ENCODE measurements at regions not wholly inside any gene's neighbourhood (a gene's known extent, or its start where the extent isn't known, plus 50 kb on each side); places are given as distances from the start of the nearest gene placed in this dataset.

- intact Hi-C loops (cut with DNase I): no loop called here
- no peaks in the 10 kb centered on the region for H3K4me1 ChIP-seq (ENCODE audit: control insufficient read depth in 1 of 2, insufficient read depth in 2 of 2, low read length in 2 of 2)
- no peaks in the 10 kb centered on the region for H3K27me3 ChIP-seq (ENCODE audit: control insufficient read depth in 1 of 2, insufficient read depth in 2 of 2, low read length in 1 of 2)
- ATAC-seq (ENCODE audit: low FRiP score): no peak
- DNase-seq: no peak
- WGBS, 2 donors: 76 to 80% methylated on average over 4 of the region's 4 CpGs
- H3K27ac ChIP-seq (ENCODE audit: low read depth in 1 of 2, low read length in 2 of 2): no peak overlapping the region
- no peaks in the 10 kb centered on the region for H3K36me3 ChIP-seq (ENCODE audit: control insufficient read depth in 1 of 2, insufficient read depth in 2 of 2, low read length in 1 of 2)
- no peaks in the 10 kb centered on the region for H3K9me3 ChIP-seq (ENCODE audit: control insufficient read depth, low read length)
- H3K4me3 ChIP-seq (ENCODE audit: low read length in 2 of 2): no peak overlapping the region
These were observed 376.7 kb downstream of the TDRD15 start for GRCh38 chr2:21500401-21500945.

GRCh38 chr2:21501376-21502027 is 377.7 kb downstream of the TDRD15 start:
- no peak for ATAC-seq (ENCODE audit: low FRiP score)
- Histone ChIP-seq H3K4me1 (ENCODE audit: control insufficient read depth in 1 of 2, insufficient read depth in 2 of 2, low read length in 2 of 2) (no peaks in the 10 kb centered on the region), H3K4me3 (ENCODE audit: low read length in 2 of 2) (no peak overlapping the region), H3K9me3 (ENCODE audit: control insufficient read depth, low read length) (no peaks in the 10 kb centered on the region), H3K27ac (ENCODE audit: low read depth in 1 of 2, low read length in 2 of 2) (no peak overlapping the region), H3K27me3 (ENCODE audit: control insufficient read depth in 1 of 2, insufficient read depth in 2 of 2, low read length in 1 of 2) (no peaks in the 10 kb centered on the region), H3K36me3 (ENCODE audit: control insufficient read depth in 1 of 2, insufficient read depth in 2 of 2, low read length in 1 of 2) (no peaks in the 10 kb centered on the region)
- intact Hi-C loops (cut with DNase I): no loop called here
- 71 to 78% methylated on average over 5 of the region's 5 CpGs for WGBS, 2 donors
- no peak for DNase-seq

GRCh38 chr2:21515903-21516302 is 392.1 kb downstream of the TDRD15 start:
- DNase-seq: no peak
- no peak overlapping the region for H3K4me3 ChIP-seq (ENCODE audit: low read length in 2 of 2)
- no peak for ATAC-seq (ENCODE audit: low FRiP score)
- no peaks in the 10 kb centered on the region for H3K9me3 ChIP-seq (ENCODE audit: control insufficient read depth, low read length)
- intact Hi-C loops (cut with DNase I): no loop called here
- H3K27ac ChIP-seq (ENCODE audit: low read depth in 1 of 2, low read length in 2 of 2): no peak overlapping the region
- no peaks in the 10 kb centered on the region for H3K4me1 ChIP-seq (ENCODE audit: control insufficient read depth in 1 of 2, insufficient read depth in 2 of 2, low read length in 2 of 2)
- no peaks in the 10 kb centered on the region for H3K27me3 ChIP-seq (ENCODE audit: control insufficient read depth in 1 of 2, insufficient read depth in 2 of 2, low read length in 1 of 2)
- H3K36me3 ChIP-seq (ENCODE audit: control insufficient read depth in 1 of 2, insufficient read depth in 2 of 2, low read length in 1 of 2): no peaks in the 10 kb centered on the region
- WGBS, 2 donors: 86 to 93% methylated on average over 1 of the region's 1 CpG

- DNase-seq: no peak
- H3K4me1 ChIP-seq (ENCODE audit: control insufficient read depth in 1 of 2, insufficient read depth in 2 of 2, low read length in 2 of 2): no peaks in the 10 kb centered on the region
- ATAC-seq (ENCODE audit: low FRiP score): no peak
- no peaks in the 10 kb centered on the region for H3K27me3 ChIP-seq (ENCODE audit: control insufficient read depth in 1 of 2, insufficient read depth in 2 of 2, low read length in 1 of 2)
- no peaks in the 10 kb centered on the region for H3K36me3 ChIP-seq (ENCODE audit: control insufficient read depth in 1 of 2, insufficient read depth in 2 of 2, low read length in 1 of 2)
- 89 to 94% methylated on average over 1 of the region's 1 CpG for WGBS, 2 donors
- intact Hi-C loops (cut with DNase I): no loop called here
- H3K9me3 ChIP-seq (ENCODE audit: control insufficient read depth, low read length): no peaks in the 10 kb centered on the region
- H3K4me3 ChIP-seq (ENCODE audit: low read length in 2 of 2): no peak overlapping the region
- no peak overlapping the region for H3K27ac ChIP-seq (ENCODE audit: low read depth in 1 of 2, low read length in 2 of 2)
These were observed 395.6 kb downstream of the TDRD15 start for GRCh38 chr2:21519412-21519811.

- WGBS, 2 donors: 85 to 89% methylated on average over 4 of the region's 4 CpGs
- Histone ChIP-seq H3K9me3 (ENCODE audit: control insufficient read depth, low read length) (no peaks in the 10 kb centered on the region), H3K4me3 (ENCODE audit: low read length in 2 of 2) (no peak overlapping the region), H3K27me3 (ENCODE audit: control insufficient read depth in 1 of 2, insufficient read depth in 2 of 2, low read length in 1 of 2) (no peaks in the 10 kb centered on the region), H3K36me3 (ENCODE audit: control insufficient read depth in 1 of 2, insufficient read depth in 2 of 2, low read length in 1 of 2) (no peaks in the 10 kb centered on the region), H3K27ac (ENCODE audit: low read depth in 1 of 2, low read length in 2 of 2) (no peak overlapping the region), H3K4me1 (ENCODE audit: control insufficient read depth in 1 of 2, insufficient read depth in 2 of 2, low read length in 2 of 2) (no peaks in the 10 kb centered on the region)
- ATAC-seq (ENCODE audit: low FRiP score) (no peak), DNase-seq (no peak)
- intact Hi-C loops (cut with DNase I): no loop called here
These were observed 396.1 kb downstream of the TDRD15 start for GRCh38 chr2:21519821-21520220.

- WGBS, 2 donors: 69 to 71% methylated on average over 4 of the region's 4 CpGs
- Histone ChIP-seq H3K4me1 (ENCODE audit: control insufficient read depth in 1 of 2, insufficient read depth in 2 of 2, low read length in 2 of 2) (no peaks in the 10 kb centered on the region), H3K27me3 (ENCODE audit: control insufficient read depth in 1 of 2, insufficient read depth in 2 of 2, low read length in 1 of 2) (no peaks in the 10 kb centered on the region), H3K4me3 (ENCODE audit: low read length in 2 of 2) (no peak overlapping the region), H3K27ac (ENCODE audit: low read depth in 1 of 2, low read length in 2 of 2) (no peak overlapping the region), H3K9me3 (ENCODE audit: control insufficient read depth, low read length) (peaks cover 8% of the 10 kb centered on the region), H3K36me3 (ENCODE audit: control insufficient read depth in 1 of 2, insufficient read depth in 2 of 2, low read length in 1 of 2) (no peaks in the 10 kb centered on the region)
- no peak for DNase-seq
- ATAC-seq (ENCODE audit: low FRiP score): no peak
- intact Hi-C loops (cut with DNase I): no loop called here
These were observed 412.1 kb downstream of the TDRD15 start for GRCh38 chr2:21535826-21536225.

GRCh38 chr2:21539685-21540084 is 415.9 kb downstream of the TDRD15 start:
- H3K4me1 ChIP-seq (ENCODE audit: control insufficient read depth in 1 of 2, insufficient read depth in 2 of 2, low read length in 2 of 2): no peaks in the 10 kb centered on the region
- H3K9me3 ChIP-seq (ENCODE audit: control insufficient read depth, low read length): peaks cover 6% of the 10 kb centered on the region
- no peak overlapping the region for H3K27ac ChIP-seq (ENCODE audit: low read depth in 1 of 2, low read length in 2 of 2)
- no peaks in the 10 kb centered on the region for H3K27me3 ChIP-seq (ENCODE audit: control insufficient read depth in 1 of 2, insufficient read depth in 2 of 2, low read length in 1 of 2)
- no peak for DNase-seq
- ATAC-seq (ENCODE audit: low FRiP score): no peak
- 73 to 91% methylated on average over 2 of the region's 2 CpGs for WGBS, 2 donors
- H3K36me3 ChIP-seq (ENCODE audit: control insufficient read depth in 1 of 2, insufficient read depth in 2 of 2, low read length in 1 of 2): no peaks in the 10 kb centered on the region
- intact Hi-C loops (cut with DNase I): no loop called here
- H3K4me3 ChIP-seq (ENCODE audit: low read length in 2 of 2): no peak overlapping the region

- intact Hi-C loops (cut with DNase I): no loop called here
- 85 to 96% methylated on average over 2 of the region's 2 CpGs for WGBS, 2 donors
- no peaks in the 10 kb centered on the region for H3K36me3 ChIP-seq (ENCODE audit: control insufficient read depth in 1 of 2, insufficient read depth in 2 of 2, low read length in 1 of 2)
These were observed 419.9 kb downstream of the TDRD15 start for GRCh38 chr2:21543630-21544029.

GRCh38 chr2:21544392-21544791 is 420.6 kb downstream of the TDRD15 start:
- WGBS, 2 donors: 79 to 86% methylated on average over 3 of the region's 3 CpGs
- DNase-seq: no peak
- ATAC-seq (ENCODE audit: low FRiP score): no peak
- intact Hi-C loops (cut with DNase I): no loop called here
- H3K27ac ChIP-seq (ENCODE audit: low read depth in 1 of 2, low read length in 2 of 2): no peak overlapping the region
- no peaks in the 10 kb centered on the region for H3K4me1 ChIP-seq (ENCODE audit: control insufficient read depth in 1 of 2, insufficient read depth in 2 of 2, low read length in 2 of 2)
- H3K9me3 ChIP-seq (ENCODE audit: control insufficient read depth, low read length): no peaks in the 10 kb centered on the region
- no peaks in the 10 kb centered on the region for H3K36me3 ChIP-seq (ENCODE audit: control insufficient read depth in 1 of 2, insufficient read depth in 2 of 2, low read length in 1 of 2)
- no peak overlapping the region for H3K4me3 ChIP-seq (ENCODE audit: low read length in 2 of 2)
- no peaks in the 10 kb centered on the region for H3K27me3 ChIP-seq (ENCODE audit: control insufficient read depth in 1 of 2, insufficient read depth in 2 of 2, low read length in 1 of 2)

More at GRCh38 chr2:21543630-21544029, 419.9 kb downstream of the TDRD15 start:
- Histone ChIP-seq H3K27ac (ENCODE audit: low read depth in 1 of 2, low read length in 2 of 2) (no peak overlapping the region), H3K9me3 (ENCODE audit: control insufficient read depth, low read length) (no peaks in the 10 kb centered on the region), H3K27me3 (ENCODE audit: control insufficient read depth in 1 of 2, insufficient read depth in 2 of 2, low read length in 1 of 2) (no peaks in the 10 kb centered on the region), H3K4me1 (ENCODE audit: control insufficient read depth in 1 of 2, insufficient read depth in 2 of 2, low read length in 2 of 2) (no peaks in the 10 kb centered on the region), H3K4me3 (ENCODE audit: low read length in 2 of 2) (no peak overlapping the region)
- no peak for DNase-seq
- ATAC-seq (ENCODE audit: low FRiP score): no peak

All from aorta (tissue), 5 donors.